Uterus (tissue), 2 donors: ENCODE measurements at regions not wholly inside any gene's neighbourhood (a gene's known extent, or its start where the extent isn't known, plus 50 kb on each side); places are given as distances from the start of the nearest gene placed in this dataset.
"Not testable (repeated sequence)": the region's sequence is repeated elsewhere in the genome, so short reads cannot be mapped to it uniquely, and the experiment has no call there.

ENCODE experiments used
- POLR2A ChIP-seq, 2 donors: fragments of 450-650 bp; IDR thresholded peaks; one replicate each; pipeline ENCODE4 v1.6.1; 2016; ENCODE audit warnings: antibody characterized with exemption in 2 of 2, mild to moderate bottlenecking in 1 of 2, moderate library complexity in 1 of 2
- TF ChIP-seq, protein P1 (sequence below), 4 experiments: fragments of 200-600 bp in 2 of 4; fragments of 450-650 bp in 2 of 4; sonication (generic) in 2 of 4; IDR thresholded peaks; one replicate each; pipeline ENCODE4 v1.5.1; 2016 to 2019; ENCODE audit warnings: antibody characterized with exemption in 4 of 4, mild to moderate bottlenecking in 2 of 4, moderate library complexity in 1 of 4

DNA sequence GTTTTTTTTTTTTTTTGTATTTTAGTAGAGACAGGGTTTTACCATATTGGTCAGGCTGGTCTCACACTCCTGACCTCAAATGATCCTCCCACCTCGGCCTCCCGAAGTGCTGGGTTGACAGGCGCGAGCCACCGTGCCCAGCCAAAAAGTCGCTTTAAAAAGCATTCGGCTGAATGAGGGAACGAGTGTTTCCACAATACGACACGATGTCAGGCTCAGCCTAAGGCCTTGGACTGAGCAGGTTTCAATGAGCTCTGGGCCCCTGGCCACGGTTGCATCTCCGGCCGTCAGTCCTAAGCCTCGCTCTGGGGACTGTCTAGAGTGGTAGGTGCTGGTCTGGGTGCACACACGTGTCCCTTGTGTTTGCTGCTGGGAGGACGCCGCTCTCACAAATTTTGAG is 122.6 kb upstream of the ZNF469 start:
- TF ChIP-seq, protein P1, sequence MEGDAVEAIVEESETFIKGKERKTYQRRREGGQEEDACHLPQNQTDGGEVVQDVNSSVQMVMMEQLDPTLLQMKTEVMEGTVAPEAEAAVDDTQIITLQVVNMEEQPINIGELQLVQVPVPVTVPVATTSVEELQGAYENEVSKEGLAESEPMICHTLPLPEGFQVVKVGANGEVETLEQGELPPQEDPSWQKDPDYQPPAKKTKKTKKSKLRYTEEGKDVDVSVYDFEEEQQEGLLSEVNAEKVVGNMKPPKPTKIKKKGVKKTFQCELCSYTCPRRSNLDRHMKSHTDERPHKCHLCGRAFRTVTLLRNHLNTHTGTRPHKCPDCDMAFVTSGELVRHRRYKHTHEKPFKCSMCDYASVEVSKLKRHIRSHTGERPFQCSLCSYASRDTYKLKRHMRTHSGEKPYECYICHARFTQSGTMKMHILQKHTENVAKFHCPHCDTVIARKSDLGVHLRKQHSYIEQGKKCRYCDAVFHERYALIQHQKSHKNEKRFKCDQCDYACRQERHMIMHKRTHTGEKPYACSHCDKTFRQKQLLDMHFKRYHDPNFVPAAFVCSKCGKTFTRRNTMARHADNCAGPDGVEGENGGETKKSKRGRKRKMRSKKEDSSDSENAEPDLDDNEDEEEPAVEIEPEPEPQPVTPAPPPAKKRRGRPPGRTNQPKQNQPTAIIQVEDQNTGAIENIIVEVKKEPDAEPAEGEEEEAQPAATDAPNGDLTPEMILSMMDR (IDR thresholded peaks at IDR 0.05) = not testable (repeated sequence)
- TF ChIP-seq POLR2A (IDR thresholded peaks at IDR 0.05) = not testable (repeated sequence)
